SK-N-SH treated with all-trans-retinoic acid at 6 μM for 48 hours (cell line): ENCODE measurements at regions not wholly inside any gene's neighbourhood (a gene's known extent, or its start where the extent isn't known, plus 50 kb on each side); places are given as distances from the start of the nearest gene placed in this dataset.

Experiments
- ARNTL ChIP-seq: fragments of 450-650 bp; formaldehyde crosslinking; IDR thresholded peaks from 2 replicates; pipeline ENCODE4 v1.5.0; 2020; ENCODE audit warnings: low read depth, mild to moderate bottlenecking, moderate library complexity, borderline replicate concordance
- BACH2 ChIP-seq: fragments of 250-450 bp; sonication (Bioruptor Pico); IDR thresholded peaks from 2 replicates; pipeline ENCODE4 v1.9.0; 2021; ENCODE audit warnings: mild to moderate bottlenecking, borderline replicate concordance
- ISL1 ChIP-seq: fragments of 250-450 bp; sonication (Bioruptor Pico); IDR thresholded peaks from 2 replicates; pipeline ENCODE4 v2.1.2; 2022; ENCODE audit warnings: mild to moderate bottlenecking, moderate library complexity
- PATZ1 ChIP-seq: fragments of 250-450 bp; sonication (Bioruptor Pico); IDR thresholded peaks from 2 replicates; pipeline ENCODE4 v1.8.0; 2020; ENCODE audit warnings: mild to moderate bottlenecking, moderate library complexity, borderline replicate concordance
- ZFP3 ChIP-seq: fragments of 250-450 bp; sonication (Bioruptor Pico); IDR thresholded peaks from 2 replicates; pipeline ENCODE4 v1.5.0; 2020; ENCODE audit warnings: mild to moderate bottlenecking, moderate library complexity
- ZFP30 ChIP-seq: fragments of 450-650 bp; formaldehyde crosslinking; IDR thresholded peaks from 2 replicates; pipeline ENCODE4 v1.5.0; 2022; ENCODE audit warnings: mild to moderate bottlenecking, moderate library complexity
- ZNF565 ChIP-seq: fragments of 450-650 bp; formaldehyde crosslinking; conservative IDR thresholded peaks from 2 replicates; pipeline ENCODE4 v1.5.0; 2020; ENCODE audit warnings: low read depth, mild to moderate bottlenecking, moderate library complexity
- ZNF8 ChIP-seq: fragments of 450-650 bp; formaldehyde crosslinking; IDR thresholded peaks from 2 replicates; pipeline ENCODE4 v1.5.0; 2020; ENCODE audit warnings: mild to moderate bottlenecking, moderate library complexity

GRCh38 chr2:39494784-39495251, 57.7 kb upstream of the MAP4K3 start:
- no peak for TF ChIP-seq ZNF8 (CRISPR knock-in tag)
- peak; percentile 72 for TF ChIP-seq ISL1 (CRISPR knock-in tag)
- TF ChIP-seq ZFP3 (CRISPR knock-in tag), result 0 out of 2 replicates have a peak, but pooled peaks have one; percentile 52
- TF ChIP-seq ARNTL (CRISPR knock-in tag), result no peak
- TF ChIP-seq ZFP30, result no peak
- no peak for TF ChIP-seq ZNF565 (CRISPR knock-in tag)
- TF ChIP-seq BACH2, result no peak
- peak; percentile 96; the same call in 1 of the 2 replicates for TF ChIP-seq PATZ1 (CRISPR knock-in tag)
